Esophagus squamous epithelium (tissue), 4 donors: ENCODE measurements at regions not wholly inside any gene's neighbourhood (a gene's known extent, or its start where the extent isn't known, plus 50 kb on each side); places are given as distances from the start of the nearest gene placed in this dataset.
"Not testable (repeated sequence)": the region's sequence is repeated elsewhere in the genome, so short reads cannot be mapped to it uniquely, and the experiment has no call there.

Experiments
- CTCF ChIP-seq, 6 experiments: fragments of 450-650 bp in 4 of 6; fragments of 200-600 bp in 2 of 6; sonication (generic) in 2 of 6; IDR thresholded peaks; one replicate each; pipeline ENCODE4 v1.5.1; 2016 to 2019; ENCODE audit warnings: antibody characterized with exemption in 6 of 6, mild to moderate bottlenecking in 4 of 6, moderate library complexity in 4 of 6
- POLR2A ChIP-seq, 4 donors: fragments of 450-650 bp; IDR thresholded peaks; one replicate each; pipeline ENCODE4 v1.6.1; 2017; ENCODE audit warnings: antibody characterized with exemption in 4 of 4, mild to moderate bottlenecking in 4 of 4, moderate library complexity in 3 of 4

- not testable (repeated sequence) for TF ChIP-seq CTCF, POLR2A (IDR thresholded peaks at IDR 0.05)
Observed at GRCh38 chr10:78444741-78445140, 411.1 kb downstream of the RPS24 start.
